GM18907 (cell line): ENCODE measurements at regions not wholly inside any gene's neighbourhood (a gene's known extent, or its start where the extent isn't known, plus 50 kb on each side); places are given as distances from the start of the nearest gene placed in this dataset.
"Not testable (repeated sequence)": the region's sequence is repeated elsewhere in the genome, so short reads cannot be mapped to it uniquely, and the experiment has no call there.

Experiments
- ATAC-seq: cut with Tn5 transposase; IDR thresholded peaks from one replicate; pipeline ENCODE4 v1.9.1; 2021; ENCODE audit warnings: mild to moderate bottlenecking, moderate library complexity; ENCODE audit not compliant: unreplicated experiment

- no peak for ATAC-seq
These were observed 535.0 kb upstream of the ARID1B start for GRCh38 chr6:156242206-156242605.

DNA sequence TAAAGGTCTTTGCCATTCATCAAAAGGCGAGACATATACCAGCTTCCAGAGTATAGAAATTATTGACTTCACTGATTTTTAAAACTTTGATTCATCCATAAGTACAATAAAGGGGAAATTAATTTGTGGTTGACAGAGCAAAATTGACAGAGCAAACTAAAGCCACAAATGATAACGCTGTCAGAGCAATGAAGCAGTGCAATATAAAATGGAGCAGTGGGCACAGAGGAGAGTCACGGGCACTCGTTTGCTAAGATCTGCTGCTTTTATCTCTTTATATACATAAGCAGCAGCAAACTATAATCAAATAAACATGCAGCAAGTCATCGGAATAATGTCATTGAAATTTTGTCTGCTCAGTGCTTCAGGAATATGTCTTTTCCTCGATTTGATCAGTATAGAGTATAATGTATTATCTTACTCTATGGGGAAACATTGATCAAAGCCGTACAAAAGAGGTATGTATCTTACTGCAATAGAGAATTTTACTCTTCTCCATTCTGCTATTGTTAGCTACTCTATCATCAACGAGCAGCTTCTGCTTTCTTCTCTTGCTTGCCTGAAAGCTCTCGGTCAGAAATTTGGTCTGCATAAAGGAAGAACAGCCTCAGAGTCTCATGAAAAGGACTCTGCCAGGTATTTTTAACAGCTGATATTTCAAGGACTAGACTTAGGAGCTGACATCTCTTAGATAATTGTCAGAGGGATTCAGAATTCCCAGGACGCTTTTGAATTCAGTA lies 546.0 kb upstream of the ARID1B start:
- no peak for ATAC-seq

DNA sequence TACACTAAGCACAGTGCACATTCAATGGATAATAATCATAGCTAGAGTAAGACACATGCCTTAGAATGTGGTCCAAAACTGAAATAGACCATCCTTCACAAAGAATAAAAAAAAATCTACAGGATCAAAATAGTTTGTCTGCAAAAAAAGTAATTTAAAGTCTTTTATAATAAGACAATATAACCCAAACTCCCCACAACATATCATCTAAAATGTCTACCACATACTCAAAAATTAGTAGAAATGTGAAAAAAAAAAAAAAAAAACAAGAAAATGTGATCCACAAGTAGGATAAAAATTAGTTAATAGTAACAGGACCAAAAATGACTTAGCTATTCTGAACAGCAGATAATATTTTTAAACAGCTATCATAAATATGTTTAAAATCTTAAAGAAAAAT lies 557.2 kb upstream of the ARID1B start:
- no peak for ATAC-seq

DNA sequence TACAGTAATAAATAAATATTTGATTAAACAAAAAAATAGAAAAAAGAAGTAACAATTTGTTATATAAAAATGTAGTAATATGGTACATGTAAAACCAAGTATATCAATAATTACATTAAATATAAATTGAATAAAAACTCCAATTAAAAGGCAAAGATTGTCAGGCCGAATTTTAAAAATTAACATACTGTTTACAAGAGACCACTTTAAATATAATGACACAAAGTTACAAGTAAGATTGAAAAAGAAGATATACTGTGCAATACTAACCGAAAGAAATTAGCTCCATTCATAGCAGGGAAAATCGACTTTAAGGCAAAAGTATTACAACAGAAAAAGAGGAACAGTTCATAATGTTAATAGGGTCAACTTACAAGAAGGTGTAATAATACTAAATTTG lies 571.5 kb upstream of the ARID1B start:
- no peak for ATAC-seq

GRCh38 chr6:156199182-156199581 lies 578.0 kb upstream of the ARID1B start:
- ATAC-seq = no peak

DNA sequence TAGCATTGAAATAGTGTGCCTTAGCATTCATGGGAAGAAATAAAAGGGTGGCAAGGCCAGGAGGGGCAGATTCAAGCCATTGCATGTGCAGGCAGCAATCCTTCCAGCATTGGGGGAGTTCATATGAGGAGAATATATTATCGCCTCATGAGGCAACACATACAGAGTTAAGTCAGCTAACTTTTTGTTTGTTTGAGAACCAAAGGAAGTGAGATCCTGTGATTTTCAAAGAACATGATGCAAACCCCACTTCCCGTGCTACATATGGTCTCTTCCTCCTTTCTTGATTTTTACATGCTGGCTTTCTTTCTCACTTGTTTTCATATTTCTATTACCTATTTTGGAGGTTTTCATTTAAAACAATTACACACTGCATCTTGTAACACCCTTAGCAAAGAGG lies 579.7 kb upstream of the ARID1B start:
- no peak for ATAC-seq

DNA sequence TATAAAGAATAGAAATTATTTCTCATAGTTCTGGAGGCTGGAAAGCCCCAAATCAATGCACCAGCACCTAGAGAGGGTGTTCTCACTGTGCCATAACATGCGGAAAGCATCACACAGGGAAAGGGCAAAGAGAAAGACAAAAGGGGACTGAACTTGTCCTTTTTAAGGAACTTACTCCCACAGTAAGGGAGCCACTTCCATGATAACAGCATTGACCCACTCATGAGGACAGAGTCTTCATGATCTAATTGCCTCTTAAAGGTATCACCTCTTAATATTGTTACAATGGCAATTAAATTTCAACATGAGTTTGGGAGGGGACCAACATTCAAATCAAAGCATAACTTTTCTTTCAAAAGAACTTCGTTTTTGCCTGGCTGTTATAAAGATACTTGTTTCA lies 582.2 kb upstream of the ARID1B start:
- ATAC-seq = no peak

- ATAC-seq = no peak
These were observed 583.8 kb upstream of the ARID1B start for GRCh38 chr6:156193381-156193780.

GRCh38 chr6:156191895-156192294 lies 585.3 kb upstream of the ARID1B start:
- ATAC-seq = no peak

DNA sequence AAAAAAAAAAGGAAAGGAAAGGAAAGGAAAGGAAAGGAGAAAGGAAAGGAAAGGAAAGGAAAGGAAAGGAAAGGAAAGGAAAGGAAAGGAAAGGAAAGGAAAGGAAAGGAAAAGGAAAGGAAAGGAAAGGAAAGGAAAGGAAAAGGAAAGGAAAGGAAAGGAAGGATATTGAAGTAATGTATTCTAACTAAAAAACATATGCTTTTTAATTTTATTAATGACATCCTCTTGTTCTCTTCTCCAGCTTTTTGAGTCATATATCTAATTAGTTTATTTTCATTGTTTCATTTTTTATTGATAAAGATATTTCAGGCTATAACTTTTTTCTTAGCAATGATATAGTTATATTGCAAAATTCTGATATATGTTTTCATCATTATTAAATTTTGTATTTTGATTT lies 585.8 kb upstream of the ARID1B start:
- ATAC-seq = not testable (repeated sequence)

GRCh38 chr6:156190270-156190669 lies 586.9 kb upstream of the ARID1B start:
- ATAC-seq = no peak

DNA sequence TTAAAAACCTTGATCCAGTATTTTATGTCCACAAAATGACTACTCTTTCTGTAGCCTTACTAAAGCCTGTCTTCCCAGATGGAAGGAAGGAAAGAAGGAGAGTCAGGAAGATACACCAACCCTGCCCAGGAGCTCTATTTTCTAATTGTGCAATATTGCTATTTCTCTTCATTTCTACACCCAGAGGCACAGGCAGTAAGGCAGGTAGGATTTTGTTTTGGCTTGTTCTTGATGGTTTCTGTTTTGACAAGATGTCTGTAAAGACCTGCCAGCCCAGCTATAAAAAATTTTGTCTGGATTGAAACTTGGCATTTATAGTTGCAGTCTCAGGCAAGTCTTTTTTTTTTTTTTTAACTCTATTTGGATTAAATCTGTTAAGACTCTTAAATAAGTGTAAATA lies 587.5 kb upstream of the ARID1B start:
- no peak for ATAC-seq

DNA sequence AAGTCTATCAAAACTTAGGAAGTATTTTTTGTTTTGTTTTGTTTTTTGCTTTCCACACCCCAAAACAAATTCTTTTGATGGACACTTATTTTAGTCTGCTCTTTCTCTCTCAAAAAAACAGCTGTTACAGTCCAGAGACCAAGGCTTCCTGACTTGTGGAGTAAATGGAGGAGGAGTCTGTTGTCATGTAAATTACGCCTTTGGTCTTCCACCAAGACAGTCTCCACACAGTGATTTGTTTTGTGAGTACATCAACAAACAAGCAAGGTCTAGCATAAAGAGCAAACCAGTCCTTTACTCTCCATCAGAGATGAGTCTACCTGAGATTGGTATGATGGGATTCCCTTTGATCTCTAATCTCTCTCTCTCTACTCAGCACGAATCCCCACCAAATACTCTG lies 588.0 kb upstream of the ARID1B start:
- no peak for ATAC-seq

DNA sequence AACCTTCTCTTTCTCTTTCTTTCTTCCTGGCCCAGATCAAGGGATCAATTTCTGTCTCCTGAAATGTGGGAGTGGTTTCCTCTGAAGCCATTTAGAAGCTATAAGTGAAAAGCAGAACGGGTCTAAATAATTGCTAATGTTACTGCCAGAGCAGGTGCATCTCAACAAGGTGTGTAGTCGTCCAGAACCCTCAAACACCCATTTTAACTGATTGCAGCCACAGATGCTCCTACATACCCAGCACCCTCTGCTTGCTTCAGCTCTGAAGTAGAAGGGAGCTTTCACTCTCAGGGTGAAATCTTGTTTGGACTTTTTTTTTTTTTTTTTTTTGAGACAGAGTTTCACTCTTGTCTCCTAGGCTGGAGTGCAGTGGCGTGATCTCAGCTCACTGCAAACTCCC lies 592.1 kb upstream of the ARID1B start:
- ATAC-seq = no peak

DNA sequence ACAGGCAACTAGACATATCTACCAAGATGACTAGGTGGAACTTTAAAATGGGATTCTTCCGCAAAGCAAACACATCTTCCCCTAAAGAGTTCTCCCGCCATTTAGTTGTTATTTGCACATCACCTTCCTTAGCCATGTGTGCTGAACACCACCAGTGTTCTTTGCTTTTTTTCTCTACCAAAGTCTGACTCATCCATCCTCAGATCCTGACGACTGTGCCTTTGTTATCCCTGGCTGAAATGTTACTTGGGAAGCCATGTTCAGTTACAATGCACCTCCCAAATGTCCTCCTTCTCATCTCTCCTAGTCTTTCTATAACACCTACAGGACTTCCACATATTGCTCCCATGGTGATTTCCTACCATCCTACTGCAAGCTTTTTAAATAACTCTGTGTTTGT lies 593.5 kb upstream of the ARID1B start:
- no peak for ATAC-seq

GRCh38 chr6:156182356-156182755 lies 594.8 kb upstream of the ARID1B start:
- no peak for ATAC-seq

DNA sequence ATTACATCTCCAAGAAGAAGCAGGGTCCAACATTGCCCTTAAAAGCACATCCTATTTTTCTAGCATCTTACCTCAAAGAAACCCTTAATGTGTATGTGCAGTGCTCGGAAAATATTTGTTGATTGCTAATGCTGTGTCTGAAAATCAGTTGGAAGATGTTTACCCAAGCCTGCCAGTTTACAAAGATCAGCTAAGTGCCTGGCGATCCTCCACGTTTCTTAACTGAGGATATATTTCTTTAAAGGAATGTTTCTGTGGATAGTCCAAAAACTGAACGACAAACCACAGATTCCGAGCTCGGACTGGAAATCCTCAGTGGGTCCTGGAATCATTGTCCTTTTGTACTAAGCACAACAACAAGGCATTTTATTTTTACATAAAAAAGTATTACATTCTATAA lies 595.7 kb upstream of the ARID1B start:
- ATAC-seq = no peak

DNA sequence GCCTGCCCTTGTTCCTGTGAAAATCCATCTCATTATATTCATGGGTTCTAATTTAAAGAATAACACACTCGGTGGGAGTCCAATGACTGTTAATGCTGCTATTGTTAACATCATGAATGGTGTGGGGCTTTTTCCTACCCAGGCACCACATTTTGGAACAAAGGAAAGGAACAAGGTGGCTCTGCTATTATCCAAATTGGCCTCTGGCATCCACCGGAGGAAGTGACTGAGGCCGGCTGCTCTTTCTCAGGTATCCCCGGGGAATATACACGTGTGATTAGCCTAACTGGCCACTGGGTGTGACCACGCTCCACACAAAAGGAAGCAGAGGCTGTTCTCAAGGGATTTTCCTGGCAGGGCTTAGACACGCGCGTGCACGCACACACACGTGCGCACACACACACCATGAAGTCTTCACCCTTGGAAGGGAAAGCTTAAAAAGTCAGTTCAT lies 601.2 kb upstream of the ARID1B start:
- no peak for ATAC-seq

DNA sequence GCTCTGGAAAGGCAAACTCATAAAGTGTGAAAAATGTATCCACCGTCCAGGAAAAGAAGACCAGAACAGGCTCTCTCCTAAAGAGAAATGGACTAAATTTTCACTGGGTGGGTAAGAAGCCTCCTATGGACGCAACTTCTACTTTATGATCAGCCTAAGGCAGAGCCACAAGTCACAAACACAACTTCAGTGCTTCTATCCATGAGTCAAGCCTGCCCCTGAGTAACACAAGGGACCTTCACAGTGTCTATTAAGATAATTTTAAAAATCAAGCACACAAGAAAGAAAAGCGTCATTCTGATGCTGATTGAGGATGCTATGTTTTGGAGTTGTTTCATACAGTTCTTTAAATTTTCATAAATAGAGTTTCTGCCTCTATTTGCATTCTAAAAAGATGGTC lies 601.7 kb upstream of the ARID1B start:
- ATAC-seq = no peak

- ATAC-seq = no peak
These were observed 602.9 kb upstream of the ARID1B start for GRCh38 chr6:156174031-156174890.

DNA sequence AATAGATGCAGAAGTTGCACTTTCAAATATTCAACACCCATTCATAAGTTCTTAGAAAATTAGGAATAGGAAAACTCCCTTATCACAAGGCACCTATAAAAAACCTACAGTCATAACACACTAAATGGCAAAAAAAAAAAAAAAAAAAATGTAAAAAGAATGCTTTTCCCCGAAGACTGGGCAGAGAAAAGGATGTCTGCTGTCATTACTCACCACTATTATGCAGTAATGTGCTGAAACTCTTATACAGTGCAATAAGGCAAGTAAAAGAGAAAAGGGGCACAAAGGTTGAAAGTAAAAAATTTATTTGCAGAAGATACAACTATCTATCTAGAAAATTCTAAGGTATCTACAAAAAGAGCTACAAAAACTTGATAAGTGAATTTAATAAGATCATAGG lies 607.8 kb upstream of the ARID1B start:
- ATAC-seq = no peak

DNA sequence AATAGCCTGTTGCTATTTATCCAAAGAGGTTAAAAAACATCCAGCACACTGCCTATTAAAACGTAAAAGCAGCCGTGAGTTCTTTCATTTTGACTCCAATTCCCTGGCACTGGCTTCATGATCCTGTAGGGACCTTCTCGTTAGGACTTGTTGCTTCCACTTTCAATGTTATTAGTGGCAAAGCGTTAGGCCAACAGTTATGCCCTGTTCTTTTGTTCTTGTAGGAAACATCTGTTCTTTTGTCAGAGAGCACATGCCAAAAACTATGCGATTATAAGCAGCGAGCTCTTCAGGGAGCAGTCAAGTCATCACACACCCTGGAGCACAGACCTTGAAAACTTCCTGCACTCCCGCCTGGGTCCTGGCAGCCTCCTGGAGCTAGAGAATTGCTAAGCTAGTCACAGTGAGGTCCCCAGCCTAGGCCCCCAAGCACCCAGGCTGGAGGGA lies 609.5 kb upstream of the ARID1B start:
- ATAC-seq = no peak
